ENCODE measurements at regions not wholly inside any gene's neighbourhood (a gene's known extent, or its start where the extent isn't known, plus 50 kb on each side); places are given as distances from the start of the nearest gene placed in this dataset.

DNA sequence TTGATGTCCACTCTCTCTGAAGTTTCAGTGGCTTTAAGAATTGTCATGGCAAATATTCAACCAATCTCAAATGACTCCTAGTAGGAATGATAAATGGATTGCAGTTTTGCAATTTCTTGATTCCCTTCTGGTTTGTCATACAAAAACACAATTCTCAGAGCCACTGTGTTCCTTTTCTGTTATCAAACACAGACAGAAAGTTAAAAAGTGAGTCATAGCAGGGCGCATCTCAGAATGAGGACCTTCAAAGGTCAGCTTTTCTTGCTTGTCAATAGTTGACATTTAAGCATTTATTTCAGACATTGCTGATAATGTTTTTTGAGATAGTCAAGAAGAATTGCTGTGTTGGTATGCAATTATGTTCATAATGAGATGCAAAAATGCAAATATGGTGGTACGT, 405.9 kb downstream of the NR2F2 start:
- no peak for DNase-seq (ENCODE audit: low read depth, low spot score)

DNA sequence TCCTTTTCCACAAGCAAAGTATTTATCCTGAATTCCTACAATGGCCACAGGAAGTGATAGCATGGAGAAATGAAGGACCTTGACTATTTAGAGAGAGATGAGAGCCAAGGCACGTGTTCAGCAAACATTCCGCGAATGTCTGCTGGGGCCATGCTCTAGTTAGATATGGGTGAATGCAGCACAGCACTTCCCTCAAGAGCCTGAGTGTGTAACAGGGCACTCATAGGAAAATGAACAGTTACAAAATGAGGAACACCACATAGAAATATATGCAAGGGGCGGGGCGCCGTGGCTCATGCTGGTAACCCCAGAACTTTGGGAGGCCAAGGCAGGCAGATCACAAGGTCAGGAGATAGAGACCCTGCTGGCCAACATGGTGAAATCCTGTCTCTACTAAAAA, 406.9 kb downstream of the NR2F2 start:
- no peak for DNase-seq (ENCODE audit: low read depth, low spot score)

DNA sequence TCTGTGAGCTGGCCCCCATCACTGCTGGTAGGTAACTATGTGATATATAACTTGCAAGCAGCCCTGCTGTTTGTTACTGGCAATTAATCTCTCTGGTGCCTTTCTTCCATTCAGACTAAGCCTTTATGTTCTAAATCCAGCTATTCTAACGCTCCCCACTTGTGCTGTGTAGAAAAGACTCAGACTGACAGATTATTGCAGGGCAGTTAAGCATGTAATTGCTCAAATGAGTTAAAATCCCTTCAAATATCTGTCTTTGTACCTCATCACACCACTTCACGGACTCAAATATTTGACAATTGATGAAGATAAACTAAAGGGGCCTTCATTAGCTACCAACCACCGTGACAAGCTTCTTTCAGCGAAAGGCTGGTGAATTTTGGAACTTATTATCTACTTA, 416.2 kb downstream of the NR2F2 start:
- DNase-seq (ENCODE audit: low read depth, low spot score) = no peak

DNA sequence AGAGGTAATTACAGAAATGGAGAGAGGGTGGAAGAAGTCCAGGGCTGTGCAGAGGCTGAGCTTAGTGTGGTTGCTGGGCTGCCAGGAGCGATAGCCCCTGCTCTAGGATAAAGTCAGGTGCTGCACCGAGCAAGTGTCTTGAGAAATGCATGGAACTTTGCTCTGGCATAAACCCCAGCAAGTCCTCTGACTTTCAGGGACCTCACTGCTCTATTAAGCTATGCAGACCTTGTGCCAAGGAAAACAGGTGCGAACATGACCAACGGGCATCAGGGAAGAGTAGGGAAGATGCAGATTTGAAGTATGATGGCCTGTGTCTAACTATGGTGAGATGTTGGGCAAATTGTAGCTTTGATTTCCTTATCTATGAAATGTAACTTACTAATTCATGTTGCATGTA, 416.8 kb downstream of the NR2F2 start:
- no peak for DNase-seq (ENCODE audit: low read depth, low spot score)

DNA sequence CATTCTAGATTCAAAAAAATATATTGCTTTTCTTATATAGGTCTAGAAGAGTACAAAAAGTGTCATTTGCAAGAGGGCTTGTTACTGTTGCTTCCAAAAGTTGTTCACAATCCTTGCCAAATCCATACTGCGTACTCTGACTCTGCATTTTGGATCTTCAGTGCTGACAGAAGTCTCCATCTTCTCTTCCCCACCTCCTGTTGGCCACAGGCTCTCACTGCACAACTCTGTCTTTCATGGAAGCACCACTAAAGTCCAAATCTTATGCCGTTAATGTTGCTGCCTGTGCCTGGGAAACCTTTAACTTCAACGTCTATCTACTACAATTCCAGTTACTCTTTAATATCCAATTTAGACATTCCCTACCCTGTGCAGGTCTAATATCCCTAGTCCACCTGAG, 419.9 kb downstream of the NR2F2 start:
- DNase-seq (ENCODE audit: low read depth, low spot score) = no peak

DNA sequence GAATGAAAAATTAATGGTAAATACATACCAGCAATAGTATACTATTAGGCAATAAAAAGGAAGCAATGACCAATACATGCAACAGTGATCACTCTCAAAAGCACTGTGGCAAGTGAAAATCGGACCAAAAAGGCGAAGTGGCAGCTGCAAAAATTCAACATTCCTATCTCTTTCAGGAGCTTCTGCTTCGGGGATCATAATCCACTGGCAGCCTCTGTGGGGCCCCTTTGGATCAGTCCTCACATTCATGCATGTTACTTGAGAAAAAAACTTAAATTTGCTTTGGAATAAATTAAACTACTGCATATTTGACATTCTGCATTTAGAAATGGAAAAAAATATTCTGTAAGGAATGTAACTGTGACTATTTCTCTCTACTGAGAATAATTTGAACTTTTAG, 425.6 kb downstream of the NR2F2 start:
- no peak for DNase-seq (ENCODE audit: low read depth, low spot score)

DNA sequence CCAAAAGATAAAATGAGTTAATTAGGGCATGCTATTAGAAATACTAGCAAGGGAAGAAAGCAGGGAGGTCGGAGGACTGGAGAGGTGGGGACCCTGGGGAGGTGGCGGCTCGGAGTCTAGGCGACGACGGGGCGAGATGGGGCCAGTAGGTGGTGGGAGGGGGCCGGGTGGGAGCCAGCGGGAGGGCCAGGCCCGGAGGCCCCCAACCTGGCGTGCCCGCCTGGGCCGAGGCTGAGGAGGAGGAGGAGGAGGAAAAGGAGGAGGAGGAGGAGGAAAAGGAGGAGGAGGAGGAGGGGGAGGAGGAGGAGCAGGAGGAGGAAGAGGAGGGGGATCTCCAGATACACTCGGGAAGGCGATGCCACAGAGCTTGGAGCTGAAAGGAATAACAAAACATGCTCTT, 426.2 kb downstream of the NR2F2 start:
- DNase-seq (ENCODE audit: low read depth, low spot score) = no peak

DNA sequence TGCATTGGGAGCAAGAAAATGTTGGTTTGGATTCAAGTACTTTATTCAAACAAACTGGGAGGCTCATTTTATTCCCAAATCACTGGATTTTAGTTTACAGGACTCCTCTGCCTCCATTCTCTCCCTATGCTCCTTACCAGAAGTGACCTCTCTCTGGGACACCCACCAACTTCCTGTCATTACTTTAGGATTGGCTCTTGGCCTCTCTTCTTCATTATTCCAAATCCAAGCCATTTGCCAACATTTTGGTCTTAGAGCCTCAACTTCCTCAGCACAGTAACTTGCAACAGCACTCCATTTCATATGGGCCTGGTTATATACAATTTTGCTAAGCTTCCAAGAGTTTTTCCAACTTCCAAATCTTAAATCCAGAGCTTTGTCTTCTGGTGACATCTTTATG, 432.1 kb downstream of the NR2F2 start:
- DNase-seq (ENCODE audit: low read depth, low spot score) = no peak

DNA sequence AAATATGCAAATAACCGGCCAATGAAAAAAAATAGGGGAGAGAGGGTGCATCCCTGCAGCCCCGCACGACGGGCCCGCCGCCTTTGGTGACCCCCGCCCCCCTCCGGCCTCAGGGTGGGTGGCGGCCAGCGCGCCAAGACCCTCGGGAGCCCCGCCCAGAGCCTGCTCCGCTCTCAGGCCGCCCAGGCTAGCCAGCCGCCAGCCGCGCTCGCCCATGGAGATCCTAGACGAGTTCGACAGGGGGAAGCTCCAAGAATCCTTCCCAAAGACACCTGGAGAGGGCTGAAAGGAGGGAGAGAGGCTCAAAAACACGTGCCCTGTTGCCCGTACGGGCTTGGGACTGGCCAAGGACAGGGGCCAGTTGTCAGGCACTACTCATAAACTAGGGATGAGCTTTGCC, 434.0 kb downstream of the NR2F2 start:
- DNase-seq (ENCODE audit: low read depth, low spot score) = no peak

DNA sequence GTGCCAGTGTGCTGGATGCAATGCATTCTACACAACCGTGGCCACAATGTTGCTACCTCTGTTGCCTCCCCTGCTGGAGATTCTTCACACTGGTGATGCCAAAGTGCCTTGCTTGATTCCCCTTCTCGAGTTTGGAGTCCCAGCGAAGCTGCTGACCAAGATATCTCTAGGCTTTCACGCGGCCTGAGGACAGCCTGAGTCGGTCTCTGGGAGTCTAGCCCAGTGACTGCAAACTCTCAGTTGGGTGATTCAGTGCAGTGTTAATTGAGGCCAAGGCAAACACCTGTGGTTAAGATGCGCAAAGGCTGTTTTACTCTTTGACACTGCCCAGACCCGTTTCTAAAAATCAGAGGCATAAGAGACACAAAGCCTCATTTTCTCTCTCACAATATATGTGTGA, 434.4 kb downstream of the NR2F2 start:
- no peak for DNase-seq (ENCODE audit: low read depth, low spot score)

DNA sequence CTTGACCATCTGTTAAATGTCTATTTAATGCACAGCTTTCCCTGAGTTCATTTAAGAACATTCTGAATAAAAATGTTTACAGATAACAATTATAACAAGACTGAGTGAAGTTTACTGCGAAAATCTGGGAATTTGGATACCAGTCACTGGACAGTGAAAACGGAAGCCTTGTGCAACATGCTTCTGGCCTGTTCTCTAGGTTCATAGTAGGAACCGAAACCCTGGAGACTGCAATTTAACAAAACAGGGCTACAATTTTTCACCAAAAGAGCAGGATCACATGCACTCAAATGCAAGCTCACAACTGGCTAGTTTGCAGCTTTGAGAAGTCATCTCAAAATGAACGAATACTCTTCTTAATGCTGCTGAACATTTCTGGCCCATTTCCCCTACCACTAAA, 435.9 kb downstream of the NR2F2 start:
- no peak for DNase-seq (ENCODE audit: low read depth, low spot score)

DNA sequence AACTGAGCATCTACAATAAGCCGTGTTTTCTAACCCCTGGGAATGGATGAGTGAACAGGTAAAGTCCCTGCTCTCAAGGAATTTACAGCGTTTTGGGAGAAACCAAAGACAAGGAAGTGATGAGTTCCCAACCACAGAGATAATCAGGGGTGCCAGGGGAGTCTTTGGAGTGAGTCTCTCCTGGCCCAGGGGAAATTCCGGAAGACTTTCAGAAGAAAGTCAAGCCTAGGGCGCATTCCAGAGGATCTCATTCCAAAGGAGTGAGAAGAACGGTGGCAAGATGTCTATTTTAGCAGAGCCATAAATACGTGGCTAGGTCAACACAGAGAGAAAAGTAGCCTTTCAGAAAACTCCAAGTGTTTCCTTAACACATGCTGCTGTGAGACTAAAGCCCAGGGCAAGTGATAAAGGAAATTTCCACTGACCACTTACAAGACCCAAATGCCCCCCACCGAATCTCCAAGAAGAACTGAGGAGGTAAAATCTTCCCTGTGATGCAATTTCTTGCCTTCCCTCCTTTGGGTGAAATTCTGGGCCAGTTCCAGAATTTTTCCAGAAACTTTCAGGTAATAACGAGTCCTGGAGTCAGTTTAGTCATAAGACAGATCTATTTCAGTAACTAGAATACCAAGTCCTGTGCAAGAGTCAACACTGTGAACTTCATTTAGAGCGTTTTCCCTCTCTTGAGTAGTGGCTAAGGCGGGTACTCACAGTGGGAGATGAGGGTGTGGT, 437.4 kb downstream of the NR2F2 start:
- no peak for DNase-seq (ENCODE audit: low read depth, low spot score)

DNA sequence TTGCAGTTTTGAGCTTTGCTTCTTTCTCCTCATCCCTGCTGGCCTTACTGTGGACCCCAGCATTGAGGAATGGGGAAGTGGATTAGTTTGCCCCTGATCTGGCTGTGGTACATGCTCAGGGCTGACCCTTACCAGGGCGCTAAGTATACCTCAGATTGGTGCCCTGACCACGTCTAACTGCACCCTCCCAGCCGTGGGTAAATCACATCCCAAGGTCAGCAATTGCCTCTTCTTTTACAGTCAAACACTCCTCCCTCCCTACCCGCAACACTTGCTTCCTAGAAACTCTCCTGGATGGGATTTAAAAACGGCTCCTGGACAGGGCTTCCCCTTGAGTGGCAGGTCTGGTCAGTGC, 437.9 kb downstream of the NR2F2 start:
- no peak for DNase-seq (ENCODE audit: low read depth, low spot score)

DNA sequence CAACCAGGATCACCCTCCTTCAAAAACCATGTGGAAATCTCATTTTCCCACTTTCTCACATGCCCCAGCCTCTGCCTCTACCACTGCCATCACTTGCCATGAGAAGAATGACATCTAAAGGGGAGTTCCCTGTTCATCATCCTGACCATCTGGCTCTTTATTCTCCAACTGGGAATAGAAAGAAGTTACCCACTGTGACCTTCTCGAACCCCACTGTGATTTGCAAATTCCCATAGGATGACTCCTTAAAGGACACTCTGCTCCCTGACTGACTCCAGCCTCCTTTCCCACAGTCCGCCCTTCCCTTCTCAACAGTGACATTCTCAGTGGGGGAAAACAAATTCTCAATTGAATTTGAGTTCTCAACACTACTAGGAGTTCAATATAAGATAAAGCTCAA, 440.5 kb downstream of the NR2F2 start:
- no peak for DNase-seq (ENCODE audit: low read depth, low spot score)

DNA sequence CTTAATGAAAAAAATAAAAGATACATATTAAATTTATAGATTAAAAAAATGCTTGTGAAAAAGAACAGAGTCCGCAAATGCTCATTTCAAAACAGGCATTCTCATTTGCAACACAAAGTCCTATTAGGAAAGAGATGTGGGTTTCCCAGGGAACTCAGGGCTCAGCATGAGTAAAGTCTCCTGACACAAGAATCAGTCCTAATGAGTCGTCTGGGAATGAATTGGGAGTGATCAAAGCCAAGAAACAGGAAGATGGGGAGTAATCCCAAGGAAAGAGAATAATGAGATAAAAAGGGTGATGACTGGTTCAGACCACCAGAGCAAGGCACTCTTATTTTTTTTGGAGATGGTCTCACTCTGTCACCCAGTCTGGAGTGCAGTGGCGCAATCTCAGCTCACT, 443.7 kb downstream of the NR2F2 start:
- no peak for DNase-seq (ENCODE audit: low read depth, low spot score)

DNA sequence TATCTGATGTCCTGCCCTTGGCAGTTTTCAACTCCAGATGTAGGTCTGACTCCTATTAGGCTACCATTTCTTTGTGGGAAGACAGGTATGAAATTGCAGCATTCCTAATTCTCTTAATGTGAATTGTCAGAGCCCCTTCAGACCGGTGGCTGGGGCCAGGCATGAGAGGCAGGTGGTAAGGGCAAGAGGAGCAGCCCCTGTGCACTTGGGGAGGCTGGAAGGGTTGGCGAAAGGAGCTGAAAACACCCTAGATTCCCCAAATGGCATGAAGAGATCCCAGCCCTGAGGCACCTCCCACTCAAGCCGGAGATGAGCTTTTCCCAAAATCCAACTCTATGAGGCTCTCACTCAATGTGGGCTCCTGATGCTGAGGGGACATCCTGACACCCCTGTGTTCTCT, 453.2 kb downstream of the NR2F2 start:
- DNase-seq (ENCODE audit: low read depth, low spot score) = no peak

DNA sequence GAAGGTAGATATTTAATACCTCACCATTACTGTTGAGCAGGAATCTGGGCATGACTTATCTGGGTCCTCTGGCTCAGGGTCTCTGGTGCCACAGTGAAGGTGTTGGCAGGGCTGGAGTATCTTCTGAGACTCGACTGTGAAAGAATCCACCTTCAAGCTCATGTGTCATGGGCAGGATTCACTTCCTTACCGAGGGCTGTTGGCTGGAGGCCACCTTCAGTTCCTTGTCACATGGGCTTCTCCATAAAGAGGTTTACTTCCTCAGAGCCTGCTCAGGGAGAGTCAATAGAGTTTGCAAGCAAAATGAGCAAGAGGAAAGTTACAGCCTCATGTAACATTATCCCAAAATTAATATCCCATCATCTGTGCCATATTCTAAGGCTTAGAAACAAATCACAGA, 459.5 kb downstream of the NR2F2 start:
- DNase-seq (ENCODE audit: low read depth, low spot score) = no peak

DNA sequence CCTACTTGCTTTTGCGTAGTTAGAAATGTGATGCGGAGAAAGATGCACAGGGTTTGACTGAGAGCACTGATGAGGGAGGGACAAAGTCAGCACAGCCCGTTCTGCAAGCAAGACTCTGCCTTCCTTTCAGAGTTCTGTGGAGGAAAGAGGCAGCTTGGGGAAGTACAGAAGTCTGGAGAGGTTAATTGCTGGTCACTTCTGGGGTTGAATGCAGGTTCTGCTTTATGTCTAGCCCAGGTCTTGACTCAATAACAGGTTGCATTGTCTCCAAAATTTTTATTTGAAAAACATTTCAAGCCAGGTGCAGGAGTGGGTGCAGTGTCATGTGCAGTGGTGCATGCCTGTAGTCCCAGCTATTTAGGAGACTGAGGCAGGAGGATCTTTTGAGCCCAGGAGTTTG, 461.7 kb downstream of the NR2F2 start:
- no peak for DNase-seq (ENCODE audit: low read depth, low spot score)

DNA sequence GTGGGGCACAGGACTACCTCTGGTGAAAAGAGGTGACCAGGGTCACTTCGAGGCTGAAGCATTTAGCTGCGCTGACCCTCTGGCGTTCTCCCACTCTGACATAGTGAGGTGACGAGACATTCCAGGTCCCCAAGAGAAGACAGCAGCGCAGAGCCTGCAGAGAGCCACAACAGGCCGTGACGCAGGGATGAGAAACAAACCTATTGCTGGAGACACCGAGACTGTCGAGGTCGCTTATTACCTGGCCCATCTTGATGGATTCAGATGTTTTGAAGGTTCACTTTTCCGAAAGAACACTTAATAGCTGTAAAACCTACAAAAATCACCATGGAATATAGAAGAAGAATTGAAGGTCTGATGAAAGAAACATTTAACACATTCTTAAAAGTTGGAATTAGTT, 466.3 kb downstream of the NR2F2 start:
- DNase-seq (ENCODE audit: low read depth, low spot score) = no peak

DNA sequence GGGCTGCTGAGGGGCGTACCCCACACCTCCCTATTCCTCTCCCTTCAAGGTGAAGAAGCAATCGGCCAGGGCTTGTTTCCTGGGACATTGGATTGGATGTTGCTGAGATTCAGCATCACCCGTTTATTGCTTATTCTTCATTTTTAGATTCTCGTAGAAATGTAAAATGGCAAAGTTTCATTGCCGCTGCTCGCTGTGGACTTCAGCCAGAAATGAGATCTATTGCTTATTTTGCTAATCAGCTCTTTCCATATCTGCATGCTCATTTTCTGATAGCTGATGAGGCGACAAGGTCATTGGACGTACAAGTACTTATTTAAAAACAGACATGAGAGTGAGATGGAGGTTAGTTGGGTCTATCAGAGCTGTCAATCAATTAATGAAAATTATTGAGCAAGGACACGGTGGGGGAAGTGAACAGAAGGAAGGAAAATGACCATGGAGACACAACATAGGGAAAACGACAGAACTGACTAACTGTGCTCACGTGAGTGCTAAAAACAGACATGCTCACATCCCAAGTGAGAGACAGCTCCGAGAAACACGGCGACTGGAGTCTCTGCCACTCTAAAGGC, 471.2 kb downstream of the NR2F2 start:
- DNase-seq (ENCODE audit: low read depth, low spot score) = no peak

DNA sequence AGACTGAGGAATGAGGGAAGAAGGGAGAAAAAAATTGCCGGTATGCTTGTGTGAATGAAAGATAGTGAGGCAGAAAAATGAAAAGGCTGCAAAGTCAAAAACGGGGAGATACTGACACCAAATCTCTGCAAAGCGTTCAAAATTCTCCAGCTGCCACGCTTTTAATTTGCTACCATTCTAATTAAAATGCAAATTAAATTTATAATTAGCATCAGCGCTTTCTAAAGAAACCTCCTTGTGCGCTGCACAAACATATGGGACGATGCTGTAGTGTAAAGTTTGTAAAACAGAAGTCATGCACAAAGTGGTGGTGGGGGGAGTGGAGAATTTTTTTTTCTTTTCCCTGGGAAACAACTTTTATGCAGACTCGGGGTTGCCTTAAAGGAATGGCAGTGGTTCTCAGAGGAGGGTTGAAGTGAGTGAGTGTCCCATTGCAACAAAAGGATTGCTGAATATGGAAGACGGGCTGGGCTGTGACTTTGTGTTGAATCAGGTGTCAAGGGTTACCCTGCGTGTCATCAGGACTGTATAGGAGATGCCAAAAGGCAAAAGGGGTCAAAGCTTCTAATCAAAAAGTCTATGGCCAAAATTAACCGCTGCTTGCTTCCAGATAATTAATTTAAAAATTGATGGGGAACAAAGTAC, 472.2 kb downstream of the NR2F2 start:
- DNase-seq (ENCODE audit: low read depth, low spot score) = no peak

DNA sequence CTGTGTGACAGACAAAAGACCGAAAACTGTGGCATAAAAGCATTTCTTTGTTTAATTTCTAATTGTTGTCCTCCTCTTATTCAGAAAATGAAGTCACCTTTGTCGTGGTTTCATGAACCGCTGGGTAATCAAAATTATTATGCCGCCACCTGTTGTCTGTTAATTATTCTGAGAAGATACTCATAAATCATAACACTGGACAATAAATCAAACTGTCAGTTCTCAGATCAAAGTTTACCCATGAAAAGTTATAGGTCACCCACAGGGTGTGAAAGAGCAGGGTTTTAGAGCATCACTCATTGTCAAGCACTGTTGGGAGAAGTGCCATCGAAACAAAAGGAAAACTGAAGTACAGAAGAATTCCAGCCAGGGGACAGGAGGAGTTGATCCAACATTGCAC, 474.3 kb downstream of the NR2F2 start:
- no peak for DNase-seq (ENCODE audit: low read depth, low spot score)

DNA sequence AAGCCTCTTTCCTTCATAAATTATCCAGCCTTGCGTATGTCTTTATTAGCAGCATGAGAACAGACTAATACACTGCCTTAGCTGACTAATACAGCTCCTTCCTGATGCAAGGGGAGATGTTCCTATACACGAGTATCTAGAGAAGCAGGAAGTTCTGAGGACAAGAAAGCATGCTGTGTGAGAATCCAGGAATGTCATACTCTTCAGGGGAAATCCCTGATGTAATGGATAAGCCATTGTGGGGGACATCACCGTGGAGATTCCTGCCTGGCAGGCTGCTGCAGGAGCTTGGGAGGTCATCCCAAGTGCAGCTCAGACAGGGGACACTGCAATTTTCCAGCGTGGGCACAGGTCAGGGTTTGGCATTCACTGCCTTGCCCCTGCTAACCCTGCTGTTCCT, 476.9 kb downstream of the NR2F2 start:
- no peak for DNase-seq (ENCODE audit: low read depth, low spot score)

DNA sequence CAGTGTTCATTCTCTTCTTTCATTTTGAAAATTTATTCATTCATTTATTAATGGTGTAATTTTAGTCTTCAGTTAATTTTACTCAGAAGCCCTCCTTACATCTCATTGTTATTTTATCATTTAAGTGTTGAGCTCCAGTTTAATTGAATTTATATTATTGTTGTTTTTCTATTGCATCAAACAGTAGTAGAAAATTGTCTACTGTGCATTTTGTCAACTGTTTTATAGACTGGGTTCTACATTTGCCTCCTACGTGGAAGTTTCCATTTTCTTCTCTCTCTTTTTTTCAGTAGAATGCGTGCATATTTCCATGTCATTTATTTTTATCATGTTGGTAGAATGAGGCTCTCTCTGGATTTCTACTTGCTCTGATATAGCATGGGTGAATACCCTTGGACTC, 487.4 kb downstream of the NR2F2 start:
- no peak for DNase-seq (ENCODE audit: low read depth, low spot score)
